Hepatocyte (in vitro differentiated cells): ENCODE measurements at regions not wholly inside any gene's neighbourhood (a gene's known extent, or its start where the extent isn't known, plus 50 kb on each side); places are given as distances from the start of the nearest gene placed in this dataset.

Source experiments
- DNase-seq: peaks from one replicate; pipeline ENCODE4 v3.0.0-alpha.2; 2016; ENCODE audit warnings: low spot score
- H2AFZ ChIP-seq: fragments of 200-600 bp; sonication (generic); 2 replicates; pipeline ENCODE4 v1.6.0; 2016; ENCODE audit warnings: antibody characterized with exemption, mild to moderate bottlenecking
- H3K27ac ChIP-seq: fragments of 200-600 bp; sonication (generic); 2 replicates; pipeline ENCODE4 v1.5.1; 2016; ENCODE audit warnings: mild to moderate bottlenecking
- H3K27me3 ChIP-seq: fragments of 200-600 bp; sonication (generic); 2 replicates; pipeline ENCODE4 v1.6.1; 2016
- H3K36me3 ChIP-seq: fragments of 200-600 bp; sonication (generic); replicated peaks from 2 replicates; pipeline ENCODE4 v1.5.1; 2016; ENCODE audit warnings: low read depth; ENCODE audit not compliant: insufficient read depth
- H3K4me1 ChIP-seq: fragments of 200-600 bp; sonication (generic); 2 replicates; pipeline ENCODE4 v1.5.1; 2016; ENCODE audit warnings: mild to moderate bottlenecking, moderate library complexity; ENCODE audit not compliant: insufficient read depth
- H3K4me2 ChIP-seq: fragments of 200-600 bp; sonication (generic); 2 replicates; pipeline ENCODE4 v1.6.0; 2016
- H3K4me3 ChIP-seq: fragments of 200-600 bp; sonication (generic); 2 replicates; pipeline ENCODE4 v1.5.1; 2016; ENCODE audit warnings: mild to moderate bottlenecking
- H3K79me2 ChIP-seq: fragments of 200-600 bp; sonication (generic); 2 replicates; pipeline ENCODE4 v1.6.0; 2017; ENCODE audit warnings: mild to moderate bottlenecking
- H3K9me2 ChIP-seq: fragments of 200-600 bp; sonication (generic); replicated peaks from 2 replicates; pipeline ENCODE4 v1.6.0; 2017; ENCODE audit warnings: mild to moderate bottlenecking; ENCODE audit not compliant: insufficient read depth
- H3K9me3 ChIP-seq: fragments of 200-600 bp; sonication (generic); 2 replicates; pipeline ENCODE4 v1.5.1; 2016; ENCODE audit warnings: low read depth, mild to moderate bottlenecking
- H4K20me1 ChIP-seq: fragments of 200-600 bp; sonication (generic); 2 replicates; pipeline ENCODE4 v1.6.0; 2016; ENCODE audit warnings: mild to moderate bottlenecking; ENCODE audit not compliant: insufficient read depth, poor library complexity, severe bottlenecking
- CTCF ChIP-seq: fragments of 200-600 bp; sonication (generic); IDR thresholded peaks from 2 replicates; pipeline ENCODE4 v1.5.1; 2016; ENCODE audit warnings: antibody characterized with exemption, mild to moderate bottlenecking; ENCODE audit not compliant: poor library complexity
- EZH2 ChIP-seq: fragments of 200-600 bp; sonication (generic); IDR thresholded peaks from 2 replicates; pipeline ENCODE4 v1.6.1; 2016; ENCODE audit warnings: antibody characterized with exemption, mild to moderate bottlenecking, borderline replicate concordance
- EZH2phosphoT487 ChIP-seq: fragments of 200-600 bp; sonication (generic); IDR thresholded peaks from one replicate; pipeline ENCODE4 v1.6.1; 2018; ENCODE audit warnings: antibody characterized with exemption, mild to moderate bottlenecking, low read depth, moderate library complexity; ENCODE audit not compliant: unreplicated experiment, severe bottlenecking
- WGBS: methylation state at CpG from one replicate; pipeline ENCODE4 v1.1.6; 2016; ENCODE audit warnings: low lambda C conversion rate; ENCODE audit errors: missing lambda C conversion rate; 5-methylcytosine and 5-hydroxymethylcytosine counted together

- Histone ChIP-seq H3K79me2 (no peaks in the 10 kb centered on the region), H3K4me2 (no peak overlapping the region), H3K27ac (no peak overlapping the region), H3K4me3 (no peak overlapping the region), H3K27me3 (no peaks in the 10 kb centered on the region), H3K9me3 (no peaks in the 10 kb centered on the region), H3K4me1 (no peaks in the 10 kb centered on the region), H3K36me3 (no peaks in the 10 kb centered on the region), H4K20me1 (no peaks in the 10 kb centered on the region), H3K9me2 (no peaks in the 10 kb centered on the region), H2AFZ (no peak overlapping the region)
- no peak for DNase-seq
- TF ChIP-seq CTCF (no peak), EZH2 (no peak), EZH2phosphoT487 (no peak)
- 84% methylated on average over 4 of the region's 4 CpGs for WGBS
Measured at GRCh38 chr20:61041481-61041880, 210.6 kb upstream of the CDH4 start.

- no peaks in the 10 kb centered on the region for H4K20me1 ChIP-seq
- H3K27me3 ChIP-seq, result no peaks in the 10 kb centered on the region
- no peaks in the 10 kb centered on the region for H3K9me3 ChIP-seq
- H2AFZ ChIP-seq, result no peak overlapping the region
- no peaks in the 10 kb centered on the region for H3K9me2 ChIP-seq
- H3K4me3 ChIP-seq, result no peak overlapping the region
- no peaks in the 10 kb centered on the region for H3K4me1 ChIP-seq
- H3K27ac ChIP-seq, result no peak overlapping the region
- H3K36me3 ChIP-seq, result no peaks in the 10 kb centered on the region
- 73% methylated on average over 25 of the region's 25 CpGs for WGBS
- TF ChIP-seq CTCF (no peak), EZH2 (no peak), EZH2phosphoT487 (no peak)
- no peak for DNase-seq
- no peaks in the 10 kb centered on the region for H3K79me2 ChIP-seq
- H3K4me2 ChIP-seq, result no peak overlapping the region
Measured at GRCh38 chr20:61042506-61043385, 209.3 kb upstream of the CDH4 start.

- DNase-seq, result no peak
- WGBS, result 81% methylated on average over 9 of the region's 9 CpGs
- Histone ChIP-seq H2AFZ (no peak overlapping the region), H3K4me1 (no peaks in the 10 kb centered on the region), H3K9me3 (no peaks in the 10 kb centered on the region), H4K20me1 (no peaks in the 10 kb centered on the region), H3K9me2 (no peaks in the 10 kb centered on the region), H3K4me3 (no peak overlapping the region), H3K4me2 (no peak overlapping the region), H3K79me2 (no peaks in the 10 kb centered on the region), H3K36me3 (no peaks in the 10 kb centered on the region), H3K27me3 (no peaks in the 10 kb centered on the region), H3K27ac (no peak overlapping the region)
- TF ChIP-seq EZH2phosphoT487, result no peak
Measured at GRCh38 chr20:61043681-61044080, 208.4 kb upstream of the CDH4 start.

DNA sequence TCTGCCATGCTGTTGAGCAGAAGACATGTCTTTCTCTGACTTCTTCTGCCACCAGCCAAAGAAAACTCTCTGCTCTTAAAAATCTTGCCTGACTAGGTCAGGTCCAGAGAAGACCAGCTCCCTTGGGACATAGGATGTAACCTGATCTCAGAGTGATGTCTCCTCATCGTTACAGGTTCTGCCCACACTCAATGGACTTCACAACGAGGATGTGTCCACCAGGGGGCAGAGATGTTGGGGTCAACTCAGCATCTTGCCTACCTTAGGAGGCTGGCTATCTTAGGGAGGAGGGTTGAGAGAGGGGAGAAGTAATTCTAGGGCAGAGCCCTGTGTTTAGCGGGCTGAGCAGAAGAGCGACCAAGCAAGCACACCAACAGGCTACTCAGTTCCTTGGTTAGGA, 207.6 kb upstream of the CDH4 start:
- Histone ChIP-seq H3K4me3 (no peak overlapping the region), H2AFZ (no peak overlapping the region), H3K27me3 (no peaks in the 10 kb centered on the region), H3K9me3 (no peaks in the 10 kb centered on the region), H4K20me1 (no peaks in the 10 kb centered on the region), H3K79me2 (no peaks in the 10 kb centered on the region), H3K27ac (no peak overlapping the region), H3K4me2 (no peak overlapping the region), H3K36me3 (no peaks in the 10 kb centered on the region), H3K4me1 (no peaks in the 10 kb centered on the region), H3K9me2 (no peaks in the 10 kb centered on the region)
- TF ChIP-seq CTCF, result no peak
- no peak for TF ChIP-seq EZH2phosphoT487
- no peak for TF ChIP-seq EZH2
- DNase-seq, result no peak
- 58% methylated on average over 4 of the region's 4 CpGs for WGBS
